Cardiac fibroblast (primary cell): ENCODE measurements at regions not wholly inside any gene's neighbourhood (a gene's known extent, or its start where the extent isn't known, plus 50 kb on each side); places are given as distances from the start of the nearest gene placed in this dataset.

Experiments
- DNase-seq, 2 donors: peaks; one replicate each; pipeline versions ENCODE4 v3.0.0 to v3.0.0-alpha.2; 2010; ENCODE audit warnings: low read depth in 2 of 2
- H3K4me3 ChIP-seq, 2 donors: replicated peaks in 1 of 2; 1 replicate in 1 of 2; 2 replicates in 1 of 2; pipeline ENCODE4 v1.5.1; 2011; ENCODE audit warnings: low read depth in 2 of 2, low read length in 2 of 2, mild to moderate bottlenecking in 2 of 2, moderate library complexity in 1 of 2
- CTCF ChIP-seq: IDR thresholded peaks from one replicate; pipeline ENCODE4 v1.5.1; 2011; ENCODE audit warnings: low read depth, mild to moderate bottlenecking, low read length, inconsistent platforms

- no peak for DNase-seq
- H3K4me3 ChIP-seq = no peak overlapping the region
- no peak for TF ChIP-seq CTCF
These were observed 58.4 kb upstream of the ARL8B start for GRCh38 chr3:5063724-5064123.

- TF ChIP-seq CTCF = no peak
- no peak overlapping the region for H3K4me3 ChIP-seq
- DNase-seq = no peak
These were observed 53.5 kb upstream of the ARL8B start for GRCh38 chr3:5068531-5069050.

- no peak for DNase-seq
- no peak overlapping the region for H3K4me3 ChIP-seq
- TF ChIP-seq CTCF = no peak
These were observed 52.5 kb upstream of the ARL8B start for GRCh38 chr3:5069627-5070026.

GRCh38 chr3:5071061-5071460 is 51.0 kb upstream of the ARL8B start:
- no peak overlapping the region for H3K4me3 ChIP-seq
- TF ChIP-seq CTCF = no peak
- peak; percentile 58 to 89 for DNase-seq

GRCh38 chr3:5072100-5072816 is 49.8 kb upstream of the ARL8B start:
- no peak overlapping the region for H3K4me3 ChIP-seq
- TF ChIP-seq CTCF = no peak
- DNase-seq = no peak
